T1000 (cell line): ENCODE measurements at regions not wholly inside any gene's neighbourhood (a gene's known extent, or its start where the extent isn't known, plus 50 kb on each side); places are given as distances from the start of the nearest gene placed in this dataset.
"Not testable (repeated sequence)": the region's sequence is repeated elsewhere in the genome, so short reads cannot be mapped to it uniquely, and the experiment has no call there.

Source experiments
- DNase-seq: peaks from one replicate; lab custom pipeline; 2025; ENCODE audit warnings: mixed read lengths; lab: John Stamatoyannopoulos, UW

DNA sequence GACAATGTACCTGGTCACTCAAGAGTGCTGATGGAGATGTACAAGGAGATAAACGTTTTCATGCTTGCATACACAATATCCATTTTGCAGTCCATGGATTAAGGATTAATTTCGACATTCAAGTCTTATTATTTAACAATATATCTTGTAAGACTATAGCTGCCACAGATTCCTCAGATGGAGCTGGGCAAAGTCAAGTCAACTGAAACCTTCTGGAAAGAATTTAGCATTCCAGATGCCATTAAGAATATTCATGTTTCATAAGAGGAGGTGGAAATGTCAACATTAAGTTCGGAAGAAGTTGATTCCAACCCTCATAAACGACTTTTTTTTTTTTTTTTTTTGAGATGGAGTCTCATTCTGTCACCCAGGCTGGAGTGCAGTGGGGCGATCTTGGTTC, 126.0 kb downstream of the SHANK2 start:
- DNase-seq = not testable (repeated sequence)

DNA sequence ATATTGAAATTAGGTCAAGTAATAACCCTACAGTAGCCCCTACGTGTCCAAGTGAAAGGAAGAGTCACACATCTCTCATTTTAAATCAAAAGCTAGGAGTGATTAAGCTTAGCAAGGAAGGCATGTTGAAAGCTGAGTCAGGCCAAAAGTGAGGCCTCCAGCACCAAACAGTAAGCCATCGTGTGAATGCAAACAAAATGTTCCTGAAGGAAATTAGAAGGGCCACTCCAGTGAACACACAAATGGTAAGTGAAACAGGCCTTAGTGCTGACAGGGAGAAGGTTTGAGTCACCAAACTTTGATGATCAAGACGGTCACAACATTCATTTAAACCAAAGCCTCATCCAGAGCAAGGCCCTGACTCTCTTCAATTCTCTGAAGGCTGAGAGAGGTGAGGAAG, 127.2 kb downstream of the SHANK2 start:
- DNase-seq = no peak

DNA sequence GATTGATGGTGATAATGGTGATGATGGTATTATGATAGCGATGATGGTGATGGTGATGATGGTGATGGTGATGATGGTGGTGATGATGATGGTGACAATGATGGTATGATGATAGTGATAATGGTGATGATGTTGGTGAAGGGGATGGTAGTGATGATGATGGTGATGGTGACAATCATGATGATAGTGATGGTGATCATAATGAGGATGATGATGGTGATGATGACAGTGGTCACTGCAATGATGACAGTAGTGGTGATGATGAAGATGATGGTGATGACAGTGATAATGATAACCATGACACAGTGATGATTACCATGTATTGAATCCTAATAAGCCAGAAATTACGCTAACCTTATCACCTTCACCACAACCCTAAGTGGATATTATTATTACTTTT, 128.2 kb downstream of the SHANK2 start:
- no peak for DNase-seq

DNA sequence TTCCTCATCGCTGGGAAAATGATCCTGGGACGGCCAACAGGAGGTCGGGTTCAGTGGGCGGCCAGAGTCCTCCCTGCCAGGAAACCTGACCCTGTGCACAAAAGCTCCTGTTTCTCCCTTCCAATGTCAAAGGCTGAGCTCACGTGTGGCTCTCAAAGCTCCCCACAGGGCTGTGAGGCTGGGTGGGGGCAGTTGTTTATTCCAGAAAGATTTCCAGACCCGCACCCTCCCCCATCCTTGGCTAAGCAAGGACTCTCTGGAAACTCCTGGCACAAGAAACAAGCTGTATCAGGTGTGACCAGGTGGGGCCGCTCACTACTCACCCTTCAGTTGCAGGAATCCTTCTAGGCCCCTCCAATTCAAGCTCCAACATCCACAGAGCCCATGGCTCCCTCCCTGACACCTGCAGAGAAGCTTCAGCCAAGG, 131.9 kb downstream of the SHANK2 start:
- DNase-seq = no peak

DNA sequence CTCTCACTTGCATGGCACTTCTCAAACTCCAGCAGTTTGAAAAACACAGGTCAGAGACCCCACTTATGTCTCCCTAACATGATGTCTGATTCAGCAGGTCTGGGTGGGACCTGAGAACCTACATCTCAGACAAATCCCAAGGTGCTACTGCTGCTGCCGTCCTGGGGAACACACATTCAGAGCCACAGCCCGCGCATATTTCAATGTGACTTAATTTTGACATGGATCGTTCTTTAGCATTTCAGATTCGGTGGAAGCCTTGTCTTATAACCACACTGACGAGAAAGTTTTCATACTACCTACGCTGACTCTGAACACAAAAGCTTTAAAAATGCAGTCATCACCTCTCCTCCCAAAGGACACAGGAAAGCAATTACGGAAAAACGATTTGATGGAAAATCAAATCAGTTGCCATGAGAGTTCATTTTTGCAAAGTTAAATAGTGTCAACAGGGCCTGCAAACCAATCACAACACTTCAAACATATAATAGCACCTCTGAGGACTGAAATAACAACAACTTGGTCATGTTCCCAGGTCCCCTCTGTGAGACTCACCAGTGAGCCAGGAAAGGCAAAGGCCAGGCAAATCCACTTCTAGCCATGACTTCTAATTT, 132.6 kb downstream of the SHANK2 start:
- DNase-seq = no peak

DNA sequence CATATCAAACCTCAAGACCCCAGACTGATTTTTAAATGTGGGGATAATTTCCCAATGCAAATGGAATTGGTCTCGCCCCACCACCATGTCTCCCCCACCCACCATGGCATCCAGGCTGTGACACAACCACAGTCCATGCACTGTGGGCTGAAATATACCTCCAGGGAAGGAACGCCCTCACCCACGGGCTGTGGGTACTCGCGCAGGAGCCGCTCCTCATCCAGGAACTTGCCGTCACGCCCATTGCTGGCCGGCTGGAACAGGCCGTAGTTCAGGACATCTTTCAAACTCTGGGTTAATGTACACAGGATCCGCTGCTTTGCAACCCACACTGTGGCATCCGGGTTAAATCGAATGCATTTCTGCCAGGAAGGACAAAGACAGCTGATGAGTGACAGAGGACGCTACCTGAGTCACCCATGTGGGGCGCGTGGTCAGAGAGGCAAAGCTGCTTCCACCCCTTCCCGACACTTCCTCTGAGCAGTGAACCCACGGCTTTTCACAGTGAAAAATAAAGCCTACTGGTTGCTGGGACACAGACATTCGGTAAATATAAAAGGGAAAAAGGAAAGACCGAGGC, 133.6 kb downstream of the SHANK2 start:
- no peak for DNase-seq

DNA sequence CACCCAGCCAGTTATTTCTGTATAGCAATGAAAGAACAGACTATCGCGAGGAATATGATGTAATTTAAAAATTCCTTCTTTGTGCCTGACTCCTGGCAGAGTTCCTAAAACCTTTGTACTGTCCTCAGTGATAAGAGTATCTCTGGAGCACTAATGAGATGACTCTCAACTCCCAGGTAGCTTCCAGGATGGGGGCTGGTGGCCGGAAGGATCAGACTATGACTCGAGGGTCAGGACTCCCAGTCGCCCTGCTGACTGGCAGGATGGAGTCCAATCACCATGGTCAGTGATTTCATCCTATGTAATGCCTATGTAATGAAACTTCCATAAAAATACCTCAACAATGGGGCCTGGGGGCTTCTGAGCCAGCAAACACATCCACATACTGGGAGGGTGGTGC, 135.1 kb downstream of the SHANK2 start:
- peak; percentile 21 for DNase-seq

DNA sequence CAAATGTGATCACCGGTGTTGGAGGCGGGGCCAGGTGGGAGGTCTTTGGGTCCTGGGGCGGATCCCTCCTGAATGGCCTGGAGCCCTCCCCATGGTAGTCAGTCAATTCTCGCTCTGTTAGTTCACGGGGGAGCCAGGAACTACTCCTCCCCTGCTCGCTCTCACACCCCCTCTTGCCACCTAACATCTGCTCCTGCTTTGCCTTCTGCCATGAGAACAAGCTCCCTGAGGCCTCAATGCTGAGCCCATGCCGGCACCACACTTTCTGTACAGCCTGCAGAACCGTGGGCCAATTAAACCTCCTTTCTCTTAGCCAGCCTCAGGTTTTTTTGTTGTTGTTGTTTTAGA, 135.7 kb downstream of the SHANK2 start:
- no peak for DNase-seq

DNA sequence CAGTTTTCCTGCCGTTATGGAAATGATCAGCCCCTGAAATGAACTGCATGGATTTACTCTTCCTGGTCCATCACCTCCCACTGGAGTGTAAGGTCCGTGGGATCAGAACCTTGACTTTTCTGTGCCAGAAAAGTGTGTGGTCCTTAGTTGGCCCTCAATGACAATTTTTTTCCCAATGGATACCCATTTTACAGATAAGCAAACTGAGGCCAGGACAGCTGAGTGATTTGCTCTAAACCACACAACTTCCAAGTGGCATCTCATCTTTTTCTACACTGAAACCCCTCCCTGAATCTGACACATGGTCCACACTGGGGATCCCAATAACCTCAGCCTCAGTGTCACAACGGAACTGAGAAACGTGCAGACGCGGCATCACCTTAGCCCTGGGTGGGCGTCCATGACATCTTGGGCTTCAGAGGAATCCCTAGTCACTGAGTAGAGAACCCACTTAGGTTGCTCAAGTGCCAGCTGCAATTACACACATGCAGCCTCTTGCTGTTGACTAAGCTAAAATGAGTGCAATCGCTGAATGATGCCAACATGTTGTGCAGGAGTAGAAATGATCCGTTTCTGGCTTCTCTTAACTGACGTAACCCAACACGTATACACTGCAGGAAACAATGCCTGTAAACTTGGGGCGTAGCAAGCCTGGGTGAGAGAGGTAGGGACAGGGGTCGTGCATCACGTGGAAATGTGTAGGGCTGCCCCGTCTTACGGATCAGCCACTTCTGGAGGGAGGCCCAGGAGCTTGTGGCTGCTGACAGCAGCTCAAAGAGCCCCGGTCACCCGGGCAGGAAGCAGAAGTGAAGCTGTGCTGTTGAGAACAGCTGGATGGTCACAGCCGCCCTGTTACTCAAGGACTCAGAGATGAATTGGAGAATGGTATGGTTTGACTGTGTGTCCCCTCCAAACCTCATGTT, 136.3 kb downstream of the SHANK2 start:
- no peak for DNase-seq

DNA sequence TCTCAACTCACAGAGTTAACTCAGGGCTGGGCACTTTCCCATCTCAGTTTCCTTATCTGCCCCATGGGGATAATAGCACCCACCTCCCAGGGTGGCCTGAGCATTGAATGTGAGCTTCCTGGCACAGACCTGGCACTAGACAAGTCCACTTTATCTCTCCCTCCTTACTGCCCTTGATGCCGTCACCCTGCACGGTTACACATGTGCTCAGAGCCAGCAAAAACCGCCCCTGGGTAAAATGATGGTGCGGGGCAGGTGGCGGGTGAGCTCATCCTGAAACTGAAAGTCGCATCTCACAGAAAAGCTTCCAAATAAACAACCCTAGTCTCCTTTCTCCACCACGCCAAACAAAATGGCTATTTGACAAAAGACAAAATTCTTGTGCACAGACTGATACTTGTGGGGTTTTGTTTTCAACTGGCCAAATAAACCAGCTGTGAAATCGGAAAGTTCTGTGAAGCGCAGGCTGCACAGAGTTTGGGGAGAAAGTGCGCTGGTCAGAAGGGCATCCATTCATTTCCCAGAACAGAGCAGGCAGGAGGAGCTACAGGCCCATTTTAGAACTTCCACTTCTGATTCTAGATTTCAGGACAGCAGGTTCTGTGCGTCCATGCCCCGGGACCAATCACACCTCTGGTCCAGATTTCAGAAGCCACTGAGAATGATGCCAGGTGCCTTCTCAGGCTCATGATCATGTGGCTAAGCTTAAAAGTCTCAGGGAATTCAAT, 138.1 kb downstream of the SHANK2 start:
- no peak for DNase-seq

DNA sequence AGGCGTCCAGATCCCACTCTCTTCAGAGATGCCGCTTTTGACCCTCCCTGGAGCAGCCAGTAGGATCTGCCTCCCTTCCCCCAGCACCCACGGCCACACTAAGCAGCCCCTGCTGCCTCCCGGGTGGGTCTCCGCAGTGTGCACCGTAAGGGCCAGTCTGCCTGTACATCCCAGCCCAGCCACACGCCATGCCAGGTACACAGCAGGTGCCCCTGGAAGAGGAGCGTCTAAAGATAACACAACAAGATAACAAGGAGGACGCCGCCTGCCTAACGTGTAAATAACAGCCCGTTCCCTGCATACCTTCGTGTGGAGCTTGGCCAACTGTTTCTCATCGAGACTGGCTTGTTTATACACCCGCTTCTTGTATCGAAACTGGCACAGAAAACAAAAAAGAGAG, 139.4 kb downstream of the SHANK2 start:
- DNase-seq = no peak

DNA sequence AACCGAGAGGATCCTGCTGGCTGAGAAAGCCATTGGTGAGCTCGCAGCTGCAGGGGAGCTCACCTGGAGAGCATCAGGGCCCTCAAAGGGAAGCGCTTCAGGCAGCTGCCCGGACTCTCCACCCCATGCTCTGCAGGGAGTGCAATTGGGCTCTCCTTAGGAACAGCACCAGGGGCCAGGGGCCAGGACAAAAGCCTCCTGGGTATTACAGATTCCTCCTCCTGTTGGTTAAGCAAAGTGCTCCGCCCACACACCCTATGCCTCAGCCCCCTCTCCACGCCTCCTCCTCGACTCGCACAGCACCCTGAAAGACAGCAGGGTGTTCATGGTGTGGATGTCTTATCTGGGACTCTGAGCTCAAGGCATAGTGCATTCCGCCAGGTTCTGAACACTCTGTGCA, 139.9 kb downstream of the SHANK2 start:
- no peak for DNase-seq

DNA sequence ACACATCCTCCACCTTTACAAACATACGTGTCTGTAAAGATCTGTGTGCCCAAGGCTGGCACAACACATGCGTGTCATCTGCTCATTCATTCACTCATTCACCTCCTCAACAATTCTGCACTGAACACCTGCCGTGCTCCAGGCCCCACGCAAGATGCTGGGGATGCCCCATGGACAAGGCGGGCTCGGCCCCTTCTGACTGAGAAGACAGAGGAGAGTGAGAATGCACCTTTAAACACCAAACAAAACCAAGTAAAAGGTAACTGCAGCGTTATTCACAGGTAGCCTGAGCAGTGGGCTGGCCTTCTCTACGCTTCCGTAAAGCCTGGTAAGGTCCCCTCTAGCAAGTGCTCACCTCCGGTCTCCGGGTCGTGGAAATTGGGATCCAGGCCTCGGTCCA, 142.8 kb downstream of the SHANK2 start:
- no peak for DNase-seq

DNA sequence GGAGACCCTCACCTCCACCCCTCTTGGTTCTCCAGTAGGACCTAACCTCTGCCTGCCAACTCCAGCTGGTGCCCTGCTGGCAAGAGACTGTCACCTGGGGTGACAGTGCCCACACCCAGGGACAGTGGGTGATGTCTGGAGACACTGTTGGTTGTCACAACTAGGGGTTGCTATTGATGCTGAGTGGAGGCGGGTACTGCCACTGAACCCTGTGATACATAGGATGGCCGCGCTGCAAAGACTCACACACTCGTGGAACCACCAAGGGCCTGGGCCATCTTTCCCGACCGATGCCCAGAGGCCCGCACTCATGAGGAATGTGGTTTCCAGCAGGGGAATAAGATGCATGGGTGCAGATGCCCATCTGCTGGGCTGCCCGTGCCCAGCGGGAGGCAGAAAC, 143.2 kb downstream of the SHANK2 start:
- no peak for DNase-seq

DNA sequence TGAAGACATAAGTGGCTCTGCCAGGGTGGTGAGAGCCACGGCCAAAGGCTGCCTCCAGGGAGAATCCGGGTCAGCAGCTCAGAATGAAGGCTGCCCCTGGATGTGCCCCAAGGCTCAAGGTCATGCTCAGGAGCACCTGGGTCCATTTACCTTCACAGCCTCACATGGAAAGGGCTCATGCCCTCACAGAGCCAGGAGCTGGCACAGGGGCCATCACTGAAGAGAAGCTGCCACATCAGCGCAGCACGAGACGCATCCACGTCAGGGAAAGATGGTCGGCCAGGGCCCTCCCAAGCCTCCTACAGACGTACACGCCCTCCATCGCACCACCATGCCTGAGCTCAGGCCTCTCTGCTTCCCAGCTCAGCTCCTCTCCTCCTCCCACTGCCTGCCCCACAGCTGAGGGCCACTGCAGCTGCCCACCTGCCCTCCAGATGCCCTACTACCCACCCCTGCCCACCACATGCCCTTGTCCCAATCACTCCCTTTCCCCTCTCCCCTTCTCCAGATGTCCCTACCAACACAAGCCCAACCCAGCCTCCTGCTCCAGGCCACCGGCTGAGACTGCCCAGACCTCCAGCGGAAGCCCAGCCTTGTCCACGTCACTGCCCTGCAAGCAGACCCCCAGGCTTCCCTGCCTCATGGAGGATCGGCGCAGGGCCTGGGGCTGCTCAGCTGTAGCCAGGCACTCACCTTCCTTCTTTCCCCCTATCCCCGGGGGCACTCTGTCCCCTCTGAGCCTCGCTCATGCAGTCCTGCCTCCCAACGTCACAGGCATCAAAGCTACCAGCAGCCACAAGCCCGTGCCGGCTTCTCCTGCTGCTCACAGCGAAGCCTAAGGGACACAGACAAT, 144.1 kb downstream of the SHANK2 start:
- no peak for DNase-seq

DNA sequence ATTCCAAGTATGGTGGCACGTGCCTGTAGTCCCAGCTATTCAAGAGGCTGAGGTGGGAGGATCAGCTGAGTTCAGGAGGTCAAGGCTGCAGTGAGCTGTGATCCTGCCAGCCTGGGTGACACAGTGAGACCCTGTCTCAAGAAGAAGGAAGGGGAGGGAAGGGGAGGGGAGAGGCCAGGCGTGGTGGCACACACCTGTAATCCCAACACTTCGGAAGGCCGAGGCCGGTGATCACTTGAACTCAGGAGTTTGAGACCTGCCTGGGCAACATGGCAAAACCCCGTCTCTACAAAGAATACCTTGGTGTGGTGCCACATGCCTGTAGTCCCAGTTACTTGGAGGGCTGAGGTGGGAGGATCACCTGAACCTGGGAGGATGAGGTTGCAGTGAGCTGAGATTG, 145.7 kb downstream of the SHANK2 start:
- DNase-seq = no peak

DNA sequence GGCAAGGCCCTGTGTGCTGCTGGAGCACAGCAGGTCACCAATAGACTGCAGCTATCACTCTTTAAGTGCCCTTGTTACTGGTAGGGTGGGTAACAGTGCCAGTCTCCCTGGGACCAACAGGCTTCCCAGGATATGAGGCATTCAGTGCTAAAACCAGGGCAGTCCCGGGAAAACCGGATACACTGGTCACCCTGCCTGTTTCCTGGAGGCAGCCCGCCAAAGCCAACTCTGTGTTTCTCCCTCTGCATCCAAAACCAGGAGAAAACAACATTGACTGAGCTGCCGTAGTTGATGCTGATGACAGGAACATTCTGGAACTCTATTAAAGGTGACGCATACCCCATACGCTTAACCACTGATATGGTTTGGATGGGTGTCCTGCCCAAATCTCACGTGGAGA, 149.1 kb downstream of the SHANK2 start:
- DNase-seq = no peak

DNA sequence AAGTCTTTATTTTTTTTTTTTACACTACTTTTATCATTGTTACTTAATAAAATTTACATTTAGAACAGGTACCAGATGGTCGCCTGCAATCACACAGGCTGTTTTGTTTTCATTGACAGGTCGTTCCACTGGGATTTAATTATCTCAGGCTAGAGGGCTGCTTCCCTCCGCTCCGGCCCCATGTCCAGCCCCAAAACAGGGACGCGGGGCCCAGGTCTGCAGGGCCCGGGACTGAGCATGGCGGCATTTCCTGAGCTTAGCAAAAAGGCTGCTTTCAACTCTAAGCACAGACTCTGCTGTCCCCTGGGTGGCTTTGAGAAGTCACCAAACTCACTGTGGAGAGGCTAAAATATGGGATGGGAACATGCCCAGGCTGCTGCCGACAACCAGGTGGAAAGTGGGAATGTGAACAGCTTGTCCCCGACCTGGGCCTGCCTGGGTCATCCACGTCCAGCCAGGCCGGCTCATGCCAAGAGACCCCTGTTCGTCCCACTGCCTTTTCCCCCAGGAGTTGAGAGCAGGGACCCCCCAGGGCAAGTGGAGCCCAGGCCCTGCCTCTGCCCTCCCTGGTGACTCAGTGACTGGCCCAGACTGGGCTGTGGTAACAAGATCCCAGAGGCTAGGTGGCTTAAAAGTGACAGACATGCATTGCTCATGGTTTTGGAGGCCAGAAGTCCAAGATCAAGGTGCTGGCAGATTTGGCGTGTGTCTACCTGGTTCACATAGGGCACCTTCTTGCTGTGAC, 150.0 kb downstream of the SHANK2 start:
- no peak for DNase-seq

DNA sequence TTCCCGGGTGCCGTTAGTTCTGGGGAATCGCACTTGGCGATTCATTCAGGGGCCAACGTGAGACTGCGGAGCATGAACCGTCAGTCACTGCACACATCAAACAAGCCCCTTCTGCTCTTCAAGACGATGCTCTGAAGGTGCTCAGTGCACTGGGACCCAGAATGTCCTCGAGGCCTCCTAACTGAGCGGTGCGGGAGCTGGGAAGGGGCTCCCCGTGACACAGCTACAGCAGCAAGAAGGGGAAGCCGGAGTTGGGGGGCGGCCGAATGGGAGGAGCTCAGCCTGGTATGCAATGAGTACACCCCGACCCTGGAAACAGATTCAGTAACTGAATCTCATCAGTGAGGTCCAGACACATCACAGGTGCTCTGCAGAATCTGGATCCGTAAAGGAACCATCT, 150.8 kb downstream of the SHANK2 start:
- DNase-seq = no peak

DNA sequence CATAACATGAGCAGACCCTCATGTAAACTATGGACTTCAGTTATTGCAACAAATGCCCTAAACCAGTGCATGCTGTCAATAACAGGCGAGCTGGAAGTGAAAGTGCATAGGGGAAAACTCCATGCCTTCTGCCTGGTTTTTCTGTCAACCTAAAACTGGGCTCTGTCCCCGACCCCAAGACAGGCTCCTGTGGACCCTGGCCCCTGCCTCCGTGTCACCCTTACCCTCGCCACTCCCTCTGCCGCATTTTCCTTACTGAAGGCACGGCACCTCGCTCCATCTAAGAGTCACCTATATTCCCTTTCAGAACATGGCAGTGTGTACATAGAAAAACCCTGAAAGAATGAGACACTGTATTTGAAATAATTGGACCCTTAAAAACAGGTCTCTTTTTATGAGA, 151.3 kb downstream of the SHANK2 start:
- DNase-seq = no peak

DNA sequence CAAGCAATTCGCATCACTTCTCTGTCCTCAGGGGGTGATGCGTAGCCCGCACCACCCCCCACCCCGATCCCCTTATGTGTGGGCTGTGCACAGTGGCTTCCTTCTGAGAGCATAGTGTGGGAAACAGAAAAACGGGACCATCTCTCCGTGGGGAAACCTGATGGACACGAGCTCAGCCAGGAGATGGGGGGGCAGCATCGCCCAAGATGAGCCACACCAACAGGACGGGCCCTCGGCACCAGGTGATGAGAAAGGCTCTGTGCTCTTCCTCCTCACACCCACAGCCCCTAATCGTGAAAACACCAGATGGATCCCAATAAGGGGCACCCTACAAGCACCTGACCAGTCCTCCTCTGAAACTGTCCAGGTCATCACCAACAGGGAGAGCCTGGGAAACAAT, 153.6 kb downstream of the SHANK2 start:
- DNase-seq = no peak
